Esophagus muscularis mucosa (tissue), 3 donors: ENCODE measurements at regions not wholly inside any gene's neighbourhood (a gene's known extent, or its start where the extent isn't known, plus 50 kb on each side); places are given as distances from the start of the nearest gene placed in this dataset.

Experiments used
- POLR2A ChIP-seq: fragments of 450-650 bp; IDR thresholded peaks from one replicate; pipeline ENCODE4 v1.6.1; 2017; ENCODE audit warnings: antibody characterized with exemption, moderate library complexity, mild to moderate bottlenecking, low read depth
- POLR2AphosphoS5 ChIP-seq, 2 donors: sonication (generic); formaldehyde crosslinking; IDR thresholded peaks; one replicate each; pipeline ENCODE4 v1.6.1; 2017; ENCODE audit warnings: antibody characterized with exemption in 2 of 2
- TF ChIP-seq, protein P1 (sequence below), 3 experiments: fragments of 200-600 bp in 2 of 3; fragments of 450-650 bp in 1 of 3; sonication (generic) in 2 of 3; IDR thresholded peaks; one replicate each; pipeline ENCODE4 v1.5.1; 2017 to 2019; ENCODE audit warnings: antibody characterized with exemption in 3 of 3, mild to moderate bottlenecking in 2 of 3, moderate library complexity in 1 of 3

DNA sequence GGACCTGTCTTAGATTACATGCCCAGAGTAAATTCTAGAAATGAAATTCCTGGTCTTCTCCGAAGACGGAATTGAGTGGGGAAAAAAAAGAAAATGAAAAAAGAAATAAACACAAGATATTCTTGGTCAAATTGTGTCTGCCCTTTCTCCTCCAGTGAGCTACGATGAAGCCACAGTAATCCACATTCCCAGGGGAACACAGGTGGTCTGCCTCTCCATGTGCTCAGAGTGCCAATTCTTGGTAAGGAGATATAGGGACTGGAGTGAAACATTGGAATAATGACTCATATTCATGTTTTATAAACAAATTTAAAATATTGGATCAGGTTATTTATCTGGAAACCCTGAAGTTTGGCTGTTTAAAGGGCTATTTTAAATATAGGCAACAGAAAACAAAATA is 54.2 kb upstream of the MGST2 start:
- no peak for TF ChIP-seq POLR2A
- TF ChIP-seq POLR2AphosphoS5 (IDR thresholded peaks at IDR 0.05): no peak
- TF ChIP-seq, protein P1, sequence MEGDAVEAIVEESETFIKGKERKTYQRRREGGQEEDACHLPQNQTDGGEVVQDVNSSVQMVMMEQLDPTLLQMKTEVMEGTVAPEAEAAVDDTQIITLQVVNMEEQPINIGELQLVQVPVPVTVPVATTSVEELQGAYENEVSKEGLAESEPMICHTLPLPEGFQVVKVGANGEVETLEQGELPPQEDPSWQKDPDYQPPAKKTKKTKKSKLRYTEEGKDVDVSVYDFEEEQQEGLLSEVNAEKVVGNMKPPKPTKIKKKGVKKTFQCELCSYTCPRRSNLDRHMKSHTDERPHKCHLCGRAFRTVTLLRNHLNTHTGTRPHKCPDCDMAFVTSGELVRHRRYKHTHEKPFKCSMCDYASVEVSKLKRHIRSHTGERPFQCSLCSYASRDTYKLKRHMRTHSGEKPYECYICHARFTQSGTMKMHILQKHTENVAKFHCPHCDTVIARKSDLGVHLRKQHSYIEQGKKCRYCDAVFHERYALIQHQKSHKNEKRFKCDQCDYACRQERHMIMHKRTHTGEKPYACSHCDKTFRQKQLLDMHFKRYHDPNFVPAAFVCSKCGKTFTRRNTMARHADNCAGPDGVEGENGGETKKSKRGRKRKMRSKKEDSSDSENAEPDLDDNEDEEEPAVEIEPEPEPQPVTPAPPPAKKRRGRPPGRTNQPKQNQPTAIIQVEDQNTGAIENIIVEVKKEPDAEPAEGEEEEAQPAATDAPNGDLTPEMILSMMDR (IDR thresholded peaks at IDR 0.05): no peak
